Heart left ventricle (tissue), 16 donors: ENCODE measurements at regions not wholly inside any gene's neighbourhood (a gene's known extent, or its start where the extent isn't known, plus 50 kb on each side); places are given as distances from the start of the nearest gene placed in this dataset.

ENCODE experiments used
- ATAC-seq, 4 donors: fragments of 200-7000 bp; cut with Tn5 transposase; one replicate each; pipeline ENCODE4 v1.9.1; 2020 to 2022; ENCODE audit warnings: moderate library complexity in 4 of 4, mild to moderate bottlenecking in 3 of 4, moderate number of reproducible peaks in 1 of 4
- DNase-seq, 5 donors: peaks; one replicate each; pipeline ENCODE4 v3.0.0-alpha.2; 2020
- H3K27ac ChIP-seq, 12 donors: fragments of 200-600 bp; sonication (generic) in 4 of 12; one replicate each; pipeline versions ENCODE4 v1.5.0 to v1.8.0; 2016 to 2022; ENCODE audit warnings: mild to moderate bottlenecking in 2 of 12
- H3K27me3 ChIP-seq, 9 donors: fragments of 200-600 bp; sonication (generic) in 2 of 9; one replicate each; pipeline versions ENCODE4 v1.5.1 to v1.8.0; 2016 to 2022; ENCODE audit warnings: mild to moderate bottlenecking in 3 of 9
- H3K36me3 ChIP-seq, 9 donors: fragments of 200-600 bp; sonication (generic) in 2 of 9; one replicate each; pipeline versions ENCODE4 v1.5.0 to v1.8.0; 2018 to 2022; ENCODE audit warnings: mild to moderate bottlenecking in 2 of 9
- H3K4me1 ChIP-seq, 12 donors: fragments of 200-600 bp; sonication (generic) in 4 of 12; one replicate each; pipeline versions ENCODE4 v1.5.0 to v1.8.0; 2016 to 2022; ENCODE audit warnings: mild to moderate bottlenecking in 3 of 12
- H3K4me3 ChIP-seq, 12 donors: fragments of 200-600 bp; sonication (generic) in 4 of 12; one replicate each; pipeline versions ENCODE4 v1.5.0 to v1.8.0; 2017 to 2022; ENCODE audit warnings: mild to moderate bottlenecking in 9 of 12, moderate library complexity in 4 of 12
- H3K9me3 ChIP-seq, 12 donors: fragments of 200-600 bp; sonication (generic) in 4 of 12; one replicate each; pipeline versions ENCODE4 v1.5.0 to v1.8.0; 2016 to 2022; ENCODE audit warnings: mild to moderate bottlenecking in 1 of 12
- CTCF ChIP-seq, 12 donors: fragments of 200-600 bp; sonication (generic) in 4 of 12; IDR thresholded peaks; one replicate each; pipeline versions ENCODE4 v1.5.0 to v1.8.0; 2018 to 2022; ENCODE audit warnings: antibody characterized with exemption in 12 of 12, mild to moderate bottlenecking in 5 of 12
- POLR2A ChIP-seq, 2 donors: fragments of 450-650 bp; IDR thresholded peaks; one replicate each; pipeline ENCODE4 v1.6.1; 2017; ENCODE audit warnings: antibody characterized with exemption in 2 of 2, mild to moderate bottlenecking in 2 of 2, moderate library complexity in 2 of 2
- whole genome bisulfite sequencing, 4 donors: extraction: QIAGEN DNeasy Blood & Tissue Kit in 2 of 4; methylation state at CpG; one replicate each; pipeline versions ENCODE4 v1.1.5 to v1.1.7; 2013 to 2018; 5-methylcytosine and 5-hydroxymethylcytosine counted together
- intact Hi-C, 10 donors: fragments of 100-400 bp; cut with DNase I; formaldehyde crosslinking; loops; one replicate each; pipeline versions ENCODE4 v1.11.1 to v1.14.2; 2022
- donor health status: ischemic (EF 13 %, LVEDD 7.1; RV severe dilation, severe dysfunction).
- donor health status: healthy with polysubstance abuse.
- donor health status: DM: no; HTN: yes; CAD: no.
- donor health status: DM: no; HTN: no; CAD: no.
- donor health status: ischemic (EF 25% LVEDD 6.9; RV normal size, moderate dysfunction).
- donor health status: ischemic (EF 25% LVEDD 5.7; RV mildly dilated, moderate dysfunction).
- donor health status: healthy.
- donor health status: DM: yes; HTN: yes; CAD: no.
- donor health status: ischemic (EF 35%, LVEDD 5.7; RV mildly dilated, moderate dysfunction).
- donor health status: nonischemic (EF 11% LVEDD 7.7; RV severe dilation, severe dysfunction).
- donor health status: DM: yes; HTN: yes; CAD: no.
- donor health status: PGD.
- donor health status: ischemic (EF 29% LVEDD 5.4; RV normal size, mild dysfunction).
- donor health status: nonischemic (EF 23%, LVEDD 6.1; RV moderate dilation, normal function).

- no peak overlapping the region for H3K4me3 ChIP-seq
- WGBS, 4 donors: 33 to 43% (median 34%) methylated on average over 3 of the region's 3 CpGs
- no peaks in the 10 kb centered on the region for H3K36me3 ChIP-seq
- DNase-seq (no peak), ATAC-seq (no peak)
- H3K27ac ChIP-seq: no peak overlapping the region
- no peaks in the 10 kb centered on the region for H3K27me3 ChIP-seq
- H3K4me1 ChIP-seq: peaks cover 0 to 9% (median under 1%) of the 10 kb centered on the region in 12 donors
- TF ChIP-seq POLR2A (IDR thresholded peaks at IDR 0.05) (no peak), CTCF (IDR thresholded peaks at IDR 0.05) (no peak)
- H3K9me3 ChIP-seq: peaks cover 0 to 17% (median 0%) of the 10 kb centered on the region in 12 donors
- intact Hi-C loops: no loop called here
These were observed 180.3 kb downstream of the ANKRD60 start for GRCh38 chr20:58048096-58048702.

GRCh38 chr20:58046311-58046710 lies 182.1 kb downstream of the ANKRD60 start:
- H3K27ac ChIP-seq: no peak overlapping the region
- 82 to 89% (median 85%) methylated on average over 4 to 5 of the region's 5 CpGs for WGBS, 4 donors
- H3K9me3 ChIP-seq: peaks cover 0 to 10% (median 0%) of the 10 kb centered on the region in 12 donors
- peaks cover 0 to 15% (median under 1%) of the 10 kb centered on the region in 12 donors for H3K4me1 ChIP-seq
- no peaks in the 10 kb centered on the region for H3K36me3 ChIP-seq
- TF ChIP-seq CTCF (IDR thresholded peaks at IDR 0.05) (no peak), POLR2A (IDR thresholded peaks at IDR 0.05) (no peak)
- intact Hi-C loops: no loop called here
- no peak for ATAC-seq
- H3K27me3 ChIP-seq: no peaks in the 10 kb centered on the region
- DNase-seq: no peak
- H3K4me3 ChIP-seq: no peak overlapping the region

- DNase-seq: no peak
- no peak for ATAC-seq
- H3K4me3 ChIP-seq: no peak overlapping the region
- intact Hi-C loops: no loop called here
- H3K9me3 ChIP-seq: peaks cover 0 to 2% (median 0%) of the 10 kb centered on the region in 12 donors
- H3K27me3 ChIP-seq: no peaks in the 10 kb centered on the region
- H3K36me3 ChIP-seq: no peaks in the 10 kb centered on the region
- H3K4me1 ChIP-seq: peaks cover 0 to 15% (median under 1%) of the 10 kb centered on the region in 12 donors
- 77 to 85% (median 80%) methylated on average over 7 of the region's 7 CpGs for WGBS, 4 donors
- TF ChIP-seq POLR2A (IDR thresholded peaks at IDR 0.05): no peak
- no peak for TF ChIP-seq CTCF (IDR thresholded peaks at IDR 0.05)
- no peak overlapping the region for H3K27ac ChIP-seq
These were observed 182.9 kb downstream of the ANKRD60 start for GRCh38 chr20:58045579-58045978.

GRCh38 chr20:58044931-58045555 lies 183.4 kb downstream of the ANKRD60 start:
- no peaks in the 10 kb centered on the region for H3K9me3 ChIP-seq
- WGBS, 4 donors: 79 to 80% (median 79%) methylated on average over 9 of the region's 9 CpGs
- no peak overlapping the region for H3K27ac ChIP-seq
- no peak overlapping the region for H3K4me3 ChIP-seq
- ATAC-seq (no peak), DNase-seq (no peak)
- TF ChIP-seq CTCF (IDR thresholded peaks at IDR 0.05) (no peak), POLR2A (IDR thresholded peaks at IDR 0.05) (no peak)
- H3K36me3 ChIP-seq: no peaks in the 10 kb centered on the region
- H3K4me1 ChIP-seq: peaks cover 0 to 15% (median under 1%) of the 10 kb centered on the region in 12 donors
- intact Hi-C loops: no loop called here
- H3K27me3 ChIP-seq: no peaks in the 10 kb centered on the region
